HG02973 (cell line): ENCODE measurements at regions not wholly inside any gene's neighbourhood (a gene's known extent, or its start where the extent isn't known, plus 50 kb on each side); places are given as distances from the start of the nearest gene placed in this dataset.
"Not testable (repeated sequence)": the region's sequence is repeated elsewhere in the genome, so short reads cannot be mapped to it uniquely, and the experiment has no call there.

ENCODE experiments used
- ATAC-seq: cut with Tn5 transposase; IDR thresholded peaks from one replicate; pipeline ENCODE4 v1.9.1; 2021; ENCODE audit warnings: moderate library complexity; ENCODE audit not compliant: unreplicated experiment

DNA sequence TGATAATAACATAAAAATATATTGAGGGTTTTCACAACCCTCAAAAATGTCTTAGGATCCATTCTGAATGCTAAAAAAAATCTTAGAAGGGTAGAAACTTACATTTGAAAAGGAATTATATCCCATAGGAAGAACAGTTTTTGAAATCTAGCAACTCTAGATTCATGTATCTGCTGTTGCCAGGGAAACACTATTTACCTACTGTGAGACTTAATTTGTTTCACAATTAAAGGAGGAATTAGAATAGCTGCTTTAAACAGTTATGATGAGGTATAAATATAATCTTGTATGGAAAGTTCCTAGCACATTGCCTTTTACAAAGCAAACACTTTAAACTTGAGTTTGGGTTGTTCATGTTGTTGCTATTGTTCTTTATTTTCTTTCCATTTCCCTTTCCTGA lies 988.2 kb downstream of the SUCLG1 start:
- ATAC-seq = no peak

DNA sequence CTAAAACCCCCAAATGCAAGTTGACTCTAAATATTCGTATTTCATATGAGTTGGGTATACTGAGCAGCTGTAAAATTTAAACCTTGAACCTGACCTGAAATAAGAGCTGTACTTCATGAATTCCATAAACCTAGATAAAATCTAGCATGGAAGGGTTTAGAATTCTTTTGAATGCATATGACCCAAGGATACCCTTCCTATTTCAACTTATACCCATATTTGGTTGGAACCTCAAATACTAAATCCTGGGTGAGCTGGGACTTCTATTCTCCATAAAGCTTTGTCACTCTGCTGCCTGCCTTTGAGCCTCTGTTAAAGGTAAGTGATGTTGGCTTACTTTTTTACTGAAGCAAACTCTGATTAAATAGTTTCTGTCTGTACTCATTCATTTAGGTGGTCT lies 994.6 kb downstream of the SUCLG1 start:
- ATAC-seq = no peak

DNA sequence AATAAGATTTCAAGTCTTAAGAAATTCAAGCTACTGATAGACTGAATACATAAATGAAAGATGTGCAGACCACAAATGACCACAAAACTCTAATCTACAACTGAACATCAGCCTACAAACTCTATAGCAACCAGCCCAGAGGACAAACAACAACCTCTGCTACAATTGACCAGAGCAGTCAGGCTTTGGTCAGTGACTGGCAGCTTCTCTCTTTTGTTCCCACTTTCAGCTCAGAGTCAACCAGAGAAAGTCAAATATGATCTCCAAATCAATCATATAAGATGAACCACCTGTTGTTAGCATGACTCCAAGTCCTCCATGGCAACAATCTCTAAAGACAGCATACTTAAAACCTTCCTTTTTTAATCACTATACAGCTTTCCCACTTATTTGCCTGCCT lies 996.2 kb downstream of the SUCLG1 start:
- no peak for ATAC-seq

DNA sequence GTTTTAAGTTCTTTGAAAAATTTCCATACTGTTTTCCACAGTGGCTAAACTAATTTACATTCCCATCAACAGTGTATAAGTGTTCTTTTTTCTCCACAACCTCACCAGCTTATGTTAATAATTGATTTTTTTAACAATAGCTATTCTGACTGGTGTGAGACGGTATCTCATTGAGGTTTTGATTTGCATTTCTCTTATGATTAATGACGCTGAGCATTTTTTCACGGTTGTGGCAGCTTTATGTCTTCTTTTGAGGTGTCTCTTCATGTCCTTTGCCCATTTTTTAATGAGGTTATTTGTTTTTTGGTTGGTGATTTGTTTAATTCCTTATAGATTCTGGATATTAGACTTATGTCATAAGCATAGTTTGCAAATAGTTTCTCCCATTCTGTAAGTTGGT lies 997.9 kb downstream of the SUCLG1 start:
- ATAC-seq = no peak

DNA sequence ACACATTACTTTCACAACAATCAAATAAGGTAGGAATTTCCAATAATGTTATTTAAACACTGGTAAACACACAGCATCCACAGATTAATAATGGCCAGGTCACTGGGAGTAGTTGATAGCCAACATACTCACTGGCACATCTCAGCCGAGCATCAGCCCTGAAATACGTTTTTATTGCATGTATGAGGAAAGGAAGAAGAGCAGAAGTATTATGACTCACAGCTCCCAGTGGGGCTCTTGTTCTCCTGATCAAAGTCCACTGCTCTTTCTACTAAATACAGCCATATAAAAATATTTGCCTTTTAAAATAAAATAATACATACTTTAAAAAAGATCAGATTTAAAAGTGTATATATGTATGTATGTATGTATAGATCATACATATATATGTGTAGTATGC lies 999.6 kb downstream of the SUCLG1 start:
- no peak for ATAC-seq

DNA sequence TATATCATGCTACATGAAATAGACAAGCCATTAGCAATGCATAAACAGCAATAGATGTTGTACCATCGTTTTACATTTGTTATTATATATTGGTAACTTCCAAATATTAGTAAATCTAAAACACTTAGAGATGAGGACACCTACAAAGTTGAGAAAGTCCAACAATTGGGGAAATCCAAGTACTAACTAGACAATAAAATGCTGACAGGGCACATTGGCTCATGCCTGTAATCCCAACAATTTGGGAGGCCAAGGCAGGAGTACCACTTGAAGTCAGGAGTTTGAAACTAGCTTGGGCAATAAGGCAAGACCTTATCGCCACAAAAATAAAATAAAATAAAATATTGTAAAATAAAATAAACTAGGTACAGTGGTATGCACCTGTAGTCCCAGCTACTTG lies 1023.1 kb downstream of the SUCLG1 start:
- ATAC-seq = no peak

DNA sequence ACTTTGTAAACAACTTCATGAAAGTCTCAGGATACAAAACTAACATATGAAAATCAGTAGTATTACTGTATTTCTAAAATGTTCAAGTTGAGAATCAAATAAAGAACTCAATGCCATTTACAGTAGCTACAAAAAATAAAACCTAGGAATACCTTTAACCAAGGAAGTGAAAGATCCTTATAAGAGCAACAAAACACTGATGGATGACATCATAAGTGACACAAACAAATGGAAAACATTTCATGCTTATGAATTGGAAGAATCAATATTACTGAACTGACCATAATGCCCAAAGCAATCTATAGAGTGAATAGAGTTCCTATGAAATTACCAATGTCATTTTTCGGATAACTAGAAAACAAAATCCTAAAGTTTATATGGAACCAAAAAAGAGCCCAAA lies 1038.1 kb downstream of the SUCLG1 start:
- no peak for ATAC-seq

DNA sequence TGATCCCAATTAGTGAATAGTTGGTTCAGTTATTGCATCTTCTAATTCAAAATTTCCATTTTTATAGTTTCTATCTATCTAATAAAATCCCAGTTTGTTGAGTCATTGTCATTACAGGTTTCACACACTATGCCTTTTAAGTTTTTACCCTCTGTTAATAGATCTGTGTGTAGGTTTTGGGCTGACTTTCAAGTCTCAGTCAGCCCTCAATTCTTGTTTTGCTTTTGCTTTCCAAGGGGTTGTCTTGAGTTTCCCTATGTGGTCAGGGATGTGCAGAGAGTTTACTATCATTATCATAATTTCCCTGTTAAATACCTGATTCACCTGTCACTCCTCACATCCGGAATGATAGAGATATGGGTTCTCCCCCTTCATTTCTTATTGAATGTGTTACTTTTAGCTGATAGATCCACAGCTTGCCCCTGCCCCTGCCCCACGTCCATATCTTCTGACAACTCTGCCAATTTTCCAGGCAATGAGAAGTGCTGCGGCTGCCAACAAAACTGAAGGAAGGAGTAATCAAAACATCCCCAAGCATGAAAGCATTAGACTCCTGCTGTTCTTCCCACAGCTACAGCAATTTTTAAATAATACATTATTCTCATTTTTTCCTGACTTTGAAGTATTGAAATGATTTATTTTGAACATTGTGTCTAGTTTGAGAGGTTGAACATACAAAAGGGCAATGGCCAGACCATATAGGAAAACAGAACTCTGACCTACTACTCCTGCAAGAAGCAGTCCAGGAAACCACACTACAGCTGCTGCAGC lies 1064.8 kb downstream of the SUCLG1 start:
- no peak for ATAC-seq

DNA sequence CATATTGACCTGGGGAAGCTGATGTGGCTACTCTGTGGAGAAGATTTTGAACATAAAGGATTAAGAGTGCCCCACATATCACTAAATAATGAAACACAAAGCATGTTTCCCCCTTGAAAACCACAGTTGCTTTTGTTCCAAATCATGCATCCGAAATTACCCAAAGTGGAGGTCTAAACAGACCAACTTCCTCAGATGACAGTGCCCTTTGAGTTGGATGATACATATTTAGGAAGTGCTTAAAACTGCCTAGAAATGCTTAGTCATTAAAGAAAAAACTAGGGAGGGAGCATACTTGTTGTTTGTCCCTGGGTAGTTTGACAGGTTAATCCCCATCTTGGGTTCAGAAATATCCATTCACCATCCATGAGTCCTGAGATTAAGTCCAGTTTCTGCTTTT lies 1070.3 kb downstream of the SUCLG1 start:
- ATAC-seq = no peak

DNA sequence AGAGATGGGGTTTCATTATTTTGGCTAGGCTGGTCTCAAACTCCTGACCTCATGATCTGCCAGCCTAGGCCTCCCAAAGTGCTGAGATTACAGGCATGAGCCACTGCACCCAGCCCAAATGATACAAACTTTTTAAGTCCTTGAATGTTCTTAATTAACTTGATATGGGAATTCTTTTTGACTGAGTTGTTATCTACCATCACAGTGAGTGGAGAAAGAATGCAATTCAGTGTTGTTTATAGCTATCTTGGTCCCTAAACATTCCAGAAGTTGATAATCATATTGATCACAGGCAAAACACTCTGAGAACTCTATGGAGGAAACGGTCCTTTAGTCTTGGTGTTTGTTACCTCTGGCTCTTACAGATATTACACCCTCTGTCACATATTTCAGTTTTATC lies 1072.5 kb downstream of the SUCLG1 start:
- no peak for ATAC-seq

DNA sequence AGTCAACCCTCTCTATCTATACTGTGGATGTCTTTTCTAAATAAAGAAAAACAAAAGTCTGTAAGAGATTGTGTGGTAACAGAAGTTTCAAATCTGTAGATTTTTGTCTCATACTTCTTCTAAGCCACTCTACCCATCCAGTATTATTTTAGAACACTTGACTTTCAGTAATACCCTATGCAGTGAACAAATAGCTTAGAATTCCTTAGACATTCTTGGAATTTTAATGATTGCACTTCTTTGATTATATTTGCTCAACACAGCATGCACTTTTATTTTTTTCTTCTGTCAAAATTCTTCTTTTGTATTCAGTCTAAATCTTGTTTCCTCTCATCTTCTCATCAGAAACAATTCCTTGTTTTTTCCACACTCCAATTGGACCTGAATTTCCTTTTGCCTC lies 1080.2 kb downstream of the SUCLG1 start:
- no peak for ATAC-seq

DNA sequence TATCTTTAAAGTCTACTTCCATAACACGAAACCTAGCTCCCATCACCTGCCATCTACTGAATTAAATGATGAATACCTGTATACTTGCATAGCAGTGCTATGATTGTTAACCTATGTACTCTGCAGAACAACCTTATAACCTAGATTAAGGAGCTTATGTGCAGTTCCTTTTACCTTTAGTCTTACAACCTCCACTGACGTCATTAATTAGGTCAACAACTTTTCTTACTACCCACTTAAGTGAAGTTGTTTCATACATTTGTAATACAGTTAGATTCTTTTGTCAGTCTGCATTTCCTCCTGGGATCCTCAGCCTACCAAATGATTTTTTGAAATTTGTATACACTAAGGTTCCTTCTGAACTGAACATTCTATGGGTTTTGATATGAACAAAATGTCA lies 1082.3 kb downstream of the SUCLG1 start:
- ATAC-seq = no peak

DNA sequence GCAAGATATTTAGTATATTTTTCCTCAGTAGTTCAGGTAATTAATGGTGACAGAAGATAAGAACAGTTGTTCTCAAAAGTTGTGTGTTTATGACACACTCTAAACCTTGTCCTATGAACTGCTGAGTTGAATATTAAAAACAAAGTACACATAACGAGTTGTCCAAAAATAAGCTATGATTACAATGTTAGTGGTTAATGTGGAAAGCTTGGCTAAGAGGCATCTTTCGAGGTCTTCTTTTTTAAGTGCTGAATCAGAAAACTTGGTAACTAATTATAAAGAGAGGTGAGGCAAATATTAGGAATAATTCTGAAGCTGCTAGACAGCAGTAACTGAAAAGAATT lies 1088.7 kb downstream of the SUCLG1 start:
- ATAC-seq = no peak

DNA sequence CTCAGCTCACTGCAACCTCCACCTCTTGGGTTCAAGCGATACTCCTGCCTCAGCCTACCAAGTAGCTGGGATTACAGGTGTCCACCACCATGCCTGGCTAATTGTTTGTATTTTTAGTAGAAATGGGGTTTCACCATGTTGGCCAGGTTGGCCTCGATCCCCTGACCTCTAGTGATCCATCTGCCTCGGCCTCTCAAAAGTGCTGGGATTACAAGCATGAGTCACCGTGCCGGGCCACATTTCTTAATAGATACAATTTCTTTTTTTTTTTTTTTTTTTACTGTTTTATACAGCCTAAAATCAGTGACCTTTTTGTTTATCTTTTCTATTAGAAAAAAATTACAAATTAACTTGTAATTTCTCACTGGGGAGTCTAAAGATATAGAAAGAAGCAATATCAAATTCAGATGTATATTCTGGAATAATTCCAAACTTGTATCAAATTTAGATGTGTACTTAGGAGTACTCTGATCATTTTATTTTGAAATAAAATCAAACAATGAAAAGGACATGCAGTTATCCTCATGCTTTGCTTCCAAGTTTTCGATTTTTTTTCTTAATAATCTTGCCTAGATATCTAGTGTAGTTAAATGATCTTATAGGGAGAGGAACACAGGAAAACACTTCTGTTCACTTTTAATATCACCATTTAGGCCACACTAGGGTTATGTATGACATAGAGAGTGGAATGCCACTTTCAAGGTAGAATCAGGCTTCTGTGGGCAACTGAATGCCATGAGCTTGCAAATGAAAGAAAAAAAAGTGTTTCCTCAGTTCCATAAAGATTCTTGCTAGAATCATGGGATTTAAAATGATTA lies 1089.3 kb downstream of the SUCLG1 start:
- ATAC-seq = no peak

DNA sequence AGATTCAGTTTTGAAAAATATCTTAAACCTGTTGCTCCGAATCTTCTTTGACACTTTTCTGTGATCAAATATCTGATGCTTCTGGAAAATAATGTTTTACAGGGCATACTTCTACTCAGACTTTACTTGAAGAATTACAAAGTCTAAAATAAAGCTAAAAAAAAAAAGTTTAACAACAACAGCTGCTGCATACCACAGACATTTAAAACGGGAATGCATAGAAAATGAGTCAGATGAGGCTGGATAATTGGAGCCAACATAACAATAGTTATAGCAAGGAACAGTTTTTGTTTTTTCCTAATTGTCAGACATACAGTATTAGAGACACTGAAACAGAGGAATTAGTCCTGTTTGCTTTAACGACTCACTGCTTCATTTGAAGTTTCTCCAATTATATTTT lies 1090.2 kb downstream of the SUCLG1 start:
- no peak for ATAC-seq

DNA sequence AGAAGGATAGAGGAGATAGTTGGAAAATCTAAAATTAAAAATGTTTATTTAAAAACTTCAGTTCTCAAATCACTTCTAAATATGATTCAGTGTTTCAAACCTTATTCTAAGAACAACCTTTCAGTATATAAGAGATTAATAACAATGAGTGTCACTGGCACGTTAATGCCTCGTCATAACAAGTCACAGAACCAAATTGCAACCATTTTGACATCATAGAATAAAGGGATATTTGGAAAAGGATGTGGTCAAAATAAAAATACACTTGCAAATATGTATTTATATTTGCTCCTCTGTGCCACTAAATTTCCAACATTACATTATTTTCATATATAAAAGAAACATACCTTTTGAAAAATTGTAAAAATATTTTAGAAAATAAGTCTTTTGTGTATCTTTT lies 1090.6 kb downstream of the SUCLG1 start:
- ATAC-seq = no peak

DNA sequence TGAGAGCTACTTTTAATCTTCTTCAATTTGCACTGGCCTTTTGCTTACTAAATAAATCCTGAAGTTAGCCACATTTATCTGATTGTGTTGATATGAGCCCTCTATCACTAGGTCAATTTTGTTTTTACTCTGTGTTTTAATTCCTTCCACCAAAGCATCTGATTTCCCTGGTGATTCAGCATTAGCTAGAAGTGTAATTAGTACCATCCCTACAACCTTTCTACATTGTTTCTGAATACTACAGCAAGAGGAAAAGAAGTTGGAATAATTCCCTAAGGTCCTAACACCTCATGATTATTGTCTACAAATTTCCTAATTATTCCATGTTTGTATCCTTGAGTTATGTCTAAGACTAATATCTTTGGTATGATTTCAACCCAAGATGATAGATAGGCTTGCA lies 1093.6 kb downstream of the SUCLG1 start:
- ATAC-seq = no peak

DNA sequence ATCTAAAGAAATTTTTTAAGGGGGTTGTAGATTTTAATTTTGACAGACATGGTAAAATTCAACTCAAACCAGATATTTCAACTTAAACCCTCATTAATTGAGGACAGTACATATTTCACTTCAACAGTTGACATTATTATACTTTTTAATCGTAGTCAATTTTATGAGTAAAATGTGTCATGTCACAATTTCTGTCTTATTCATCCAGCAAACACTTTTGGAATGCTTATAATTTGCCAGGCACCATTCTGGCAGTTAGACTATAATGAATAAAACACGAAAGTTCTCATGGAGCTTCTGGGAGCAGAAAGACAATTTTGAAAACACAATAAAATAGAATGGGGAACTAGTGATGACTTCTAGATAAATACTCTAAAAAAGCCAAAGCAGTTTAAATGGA lies 1094.8 kb downstream of the SUCLG1 start:
- ATAC-seq = no peak

DNA sequence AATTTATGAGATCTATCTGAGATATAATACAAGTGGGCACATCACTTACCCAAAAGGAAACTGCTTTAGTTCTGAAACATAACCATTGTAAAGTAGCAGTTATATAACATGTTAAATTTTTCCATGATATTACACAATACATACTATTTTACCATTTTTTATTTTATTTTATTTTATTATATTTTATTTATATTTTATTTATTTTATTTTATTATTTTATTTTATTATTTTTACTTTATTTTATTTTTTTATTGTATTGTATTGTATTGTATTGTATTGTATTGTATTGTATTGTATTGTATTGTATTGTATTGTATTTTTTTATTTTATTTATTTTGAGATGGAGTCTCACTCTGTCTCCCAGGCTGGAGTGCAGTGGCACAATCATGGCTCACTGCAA lies 1095.9 kb downstream of the SUCLG1 start:
- ATAC-seq = not testable (repeated sequence)

DNA sequence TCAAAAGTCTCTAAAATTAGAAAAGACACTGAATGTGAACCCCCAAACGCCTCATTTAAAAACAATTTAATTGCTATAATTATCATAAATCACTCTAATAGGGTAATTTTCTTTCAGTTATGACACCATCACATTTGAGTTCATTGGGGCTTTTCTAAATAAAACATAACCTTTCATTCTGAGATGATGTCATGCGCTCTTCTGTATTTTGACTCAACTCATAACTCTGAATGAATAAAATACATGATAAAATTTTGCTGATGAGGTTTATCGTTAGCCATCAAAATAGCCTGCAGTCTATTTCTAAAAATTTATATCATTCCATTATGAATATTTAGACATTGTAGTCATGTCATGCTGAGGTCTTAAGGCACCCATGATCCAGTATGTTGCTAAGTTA lies 1099.7 kb downstream of the SUCLG1 start:
- ATAC-seq = no peak

DNA sequence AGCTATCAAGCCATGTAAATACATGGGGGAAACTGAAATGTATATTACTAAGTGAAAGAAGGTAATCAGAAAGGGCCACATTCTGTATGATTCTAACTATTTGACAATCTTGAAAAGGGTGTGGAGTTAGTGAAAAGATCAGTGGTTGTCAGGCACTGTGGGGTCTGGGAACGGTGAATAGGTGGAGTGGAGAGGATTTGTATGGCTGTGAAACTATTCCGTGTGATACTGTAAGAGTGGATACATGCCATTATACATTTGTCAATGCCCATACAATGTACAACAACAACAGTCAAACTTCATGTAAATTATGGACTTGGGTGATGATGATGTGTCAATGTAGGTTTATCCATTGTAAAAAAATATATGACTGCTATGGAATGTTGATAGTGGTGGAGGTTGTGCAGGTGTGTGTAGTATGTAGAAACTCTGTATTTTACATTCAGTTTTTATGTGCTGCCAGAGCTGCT lies 1116.2 kb downstream of the SUCLG1 start:
- ATAC-seq = no peak

DNA sequence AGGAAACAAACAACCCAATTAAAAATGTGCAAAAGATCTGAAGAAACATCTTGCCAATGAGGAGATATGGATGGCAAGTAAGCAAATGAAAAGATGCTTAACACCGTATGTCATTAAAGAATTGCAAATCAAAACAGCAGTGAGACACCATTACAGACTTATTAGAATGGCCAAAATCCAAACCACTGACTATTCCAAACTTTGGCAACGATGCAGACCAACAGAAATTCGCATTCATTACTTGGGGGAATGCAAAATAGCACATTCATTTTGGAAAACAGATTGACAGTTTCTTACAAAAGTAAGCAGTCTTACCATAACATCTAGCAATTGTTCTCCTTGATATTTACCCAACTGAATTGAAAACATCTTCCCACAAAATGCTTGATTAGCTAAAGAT lies 1118.7 kb downstream of the SUCLG1 start:
- no peak for ATAC-seq
